H9 (cell line): ENCODE measurements at regions not wholly inside any gene's neighbourhood (a gene's known extent, or its start where the extent isn't known, plus 50 kb on each side); places are given as distances from the start of the nearest gene placed in this dataset.

Experiments used
- DNase-seq: peaks from one replicate; pipeline ENCODE4 v3.0.0-alpha.2; 2017
- H2AFZ ChIP-seq: one replicate; pipeline ENCODE4 v1.6.1; 2013; ENCODE audit warnings: mild to moderate bottlenecking, low read length, control low read depth, moderate library complexity
- H2AK5ac ChIP-seq: 2 replicates; pipeline ENCODE4 v1.6.1; 2013; ENCODE audit warnings: low read length, control low read depth, mixed read lengths; ENCODE audit not compliant: insufficient read length
- H2BK120ac ChIP-seq: one replicate; pipeline ENCODE4 v1.6.1; 2013; ENCODE audit warnings: low read depth, mild to moderate bottlenecking, low read length, control low read depth, inconsistent platforms; ENCODE audit not compliant: poor library complexity, severe bottlenecking
- H2BK12ac ChIP-seq: 2 replicates; pipeline ENCODE4 v1.6.1; 2013; ENCODE audit warnings: low read length, control low read depth, mixed read lengths, low read depth; ENCODE audit not compliant: insufficient read length
- H2BK15ac ChIP-seq: 2 replicates; pipeline ENCODE4 v1.6.1; 2013; ENCODE audit warnings: low read depth, low read length, control low read depth
- H2BK20ac ChIP-seq: one replicate; pipeline ENCODE4 v1.6.1; 2013; ENCODE audit warnings: low read depth, mild to moderate bottlenecking, low read length, control low read depth, inconsistent platforms; ENCODE audit not compliant: poor library complexity, severe bottlenecking
- H2BK5ac ChIP-seq: 2 replicates; pipeline ENCODE4 v1.6.1; 2013; ENCODE audit warnings: low read length, control low read depth, mixed read lengths; ENCODE audit not compliant: insufficient read length
- H3K14ac ChIP-seq: 2 replicates; pipeline ENCODE4 v1.6.1; 2013; ENCODE audit warnings: low read length, control low read depth; ENCODE audit not compliant: insufficient read depth
- H3K18ac ChIP-seq: 2 replicates; pipeline ENCODE4 v1.6.1; 2013; ENCODE audit warnings: low read depth, mild to moderate bottlenecking, mixed read lengths, low read length, control low read depth; ENCODE audit not compliant: insufficient read length
- H3K23ac ChIP-seq: 2 replicates; pipeline ENCODE4 v1.6.1; 2013; ENCODE audit warnings: low read length, control low read depth, mixed read lengths, low read depth; ENCODE audit not compliant: insufficient read length
- H3K23me2 ChIP-seq: 2 replicates; pipeline ENCODE4 v1.6.1; 2013; ENCODE audit warnings: low read depth, mild to moderate bottlenecking, mixed read lengths, low read length, control low read depth; ENCODE audit not compliant: insufficient read length, poor library complexity, severe bottlenecking
- H3K27ac ChIP-seq: 2 replicates; pipeline ENCODE4 v1.5.1; 2013; ENCODE audit warnings: low read length, control low read depth, mixed read lengths, low read depth; ENCODE audit not compliant: insufficient read length
- H3K27me3 ChIP-seq: 2 replicates; pipeline ENCODE4 v1.6.1; 2013; ENCODE audit warnings: low read length, control low read depth, inconsistent platforms; ENCODE audit not compliant: insufficient read depth
- H3K4ac ChIP-seq: 2 replicates; pipeline ENCODE4 v1.6.1; 2013; ENCODE audit warnings: low read depth, mild to moderate bottlenecking, control low read depth, inconsistent platforms, low read length, moderate library complexity
- H3K4me1 ChIP-seq: 2 replicates; pipeline ENCODE4 v1.6.1; 2013; ENCODE audit warnings: low read length, control low read depth, inconsistent platforms; ENCODE audit not compliant: insufficient read depth
- H3K4me2 ChIP-seq: 2 replicates; pipeline ENCODE4 v1.6.1; 2013; ENCODE audit warnings: low read length, control low read depth, mixed read lengths; ENCODE audit not compliant: insufficient read length, insufficient read depth
- H3K56ac ChIP-seq: 2 replicates; pipeline ENCODE4 v1.6.1; 2013; ENCODE audit warnings: low read depth, mild to moderate bottlenecking, mixed read lengths, low read length, control low read depth; ENCODE audit not compliant: insufficient read length
- H3K79me1 ChIP-seq: 2 replicates; pipeline ENCODE4 v1.6.1; 2013; ENCODE audit warnings: low read depth, mild to moderate bottlenecking, moderate library complexity, low read length, control low read depth, inconsistent platforms; ENCODE audit not compliant: insufficient read depth, poor library complexity, severe bottlenecking
- H3K79me2 ChIP-seq: 2 replicates; pipeline ENCODE4 v1.6.1; 2013; ENCODE audit warnings: low read length, control low read depth, inconsistent platforms; ENCODE audit not compliant: insufficient read depth
- H3K9ac ChIP-seq: 2 replicates; pipeline ENCODE4 v1.6.1; 2013; ENCODE audit warnings: low read length, control low read depth, mixed read lengths; ENCODE audit not compliant: insufficient read length; ENCODE audit errors: extremely low read depth
- H3K9me3 ChIP-seq: one replicate; pipeline ENCODE4 v1.6.1; 2013; ENCODE audit warnings: low read depth, low read length, inconsistent platforms; ENCODE audit not compliant: control insufficient read depth
- H3T11ph ChIP-seq: one replicate; pipeline ENCODE4 v1.6.1; 2013; ENCODE audit warnings: mild to moderate bottlenecking, low read length, control low read depth, inconsistent platforms
- H4K20me1 ChIP-seq: one replicate; pipeline ENCODE4 v1.6.1; 2013; ENCODE audit not compliant: control insufficient read depth, insufficient read length, insufficient read depth
- H4K5ac ChIP-seq: 2 replicates; pipeline ENCODE4 v1.6.1; 2013; ENCODE audit warnings: low read depth, mild to moderate bottlenecking, mixed read lengths, low read length, control low read depth; ENCODE audit not compliant: insufficient read length
- H4K8ac ChIP-seq: replicated peaks from 2 replicates; pipeline ENCODE4 v1.6.1; 2013; ENCODE audit warnings: low read length, control low read depth, mixed read lengths, low read depth; ENCODE audit not compliant: insufficient read length
- H4K91ac ChIP-seq: 2 replicates; pipeline ENCODE4 v1.6.1; 2013; ENCODE audit warnings: low read depth, mild to moderate bottlenecking, moderate library complexity, mixed read lengths, low read length, control low read depth; ENCODE audit not compliant: insufficient read length
- H3K27ac Mint-ChIP-seq, 3 experiments: 2 replicates in 2 of 3; 3 replicates in 1 of 3; pipeline ENCODE4 v1.8.0; 2020 to 2021; ENCODE audit warnings: mixed read lengths in 3 of 3, mild to moderate bottlenecking in 1 of 3, moderate library complexity in 1 of 3
- H3K27me3 Mint-ChIP-seq: 2 replicates; pipeline ENCODE4 v1.8.0; 2021; ENCODE audit warnings: low read depth, mild to moderate bottlenecking, moderate library complexity, mixed read lengths
- H3K36me3 Mint-ChIP-seq, 3 experiments: 2 replicates in 2 of 3; 3 replicates in 1 of 3; pipeline ENCODE4 v1.8.0; 2020 to 2021; ENCODE audit warnings: low read depth in 3 of 3, mixed read lengths in 3 of 3; ENCODE audit not compliant: insufficient read depth in 1 of 3
- H3K4me1 Mint-ChIP-seq, 2 experiments: 2 replicates each; pipeline ENCODE4 v1.8.0; 2020; ENCODE audit warnings: mixed read lengths in 2 of 2
- H3K4me3 Mint-ChIP-seq, 2 experiments: 2 replicates in 1 of 2; 3 replicates in 1 of 2; pipeline ENCODE4 v1.8.0; 2020 to 2021; ENCODE audit warnings: mild to moderate bottlenecking in 2 of 2, mixed read lengths in 2 of 2, moderate library complexity in 1 of 2
- H3K9me3 Mint-ChIP-seq, 2 experiments: 2 replicates in 1 of 2; 3 replicates in 1 of 2; pipeline ENCODE4 v1.8.0; 2020; ENCODE audit warnings: mild to moderate bottlenecking in 2 of 2, mixed read lengths in 2 of 2, moderate library complexity in 1 of 2
- WGBS: extraction: QIAGEN DNeasy Blood & Tissue Kit; methylation state at CpG from one replicate; pipeline ENCODE4 v1.1.7; 2013; ENCODE audit warnings: missing lambda C conversion rate, low lambda C conversion rate, mixed read lengths; ENCODE audit not compliant: insufficient read length; ENCODE audit errors: extremely low coverage; 5-methylcytosine and 5-hydroxymethylcytosine counted together
- TF ChIP-seq, protein P1 (sequence below): fragments of 200-600 bp; sonication (generic); conservative IDR thresholded peaks from 3 replicates; pipeline ENCODE4 v1.8.0; 2021; ENCODE audit warnings: antibody characterized with exemption, mild to moderate bottlenecking

DNA sequence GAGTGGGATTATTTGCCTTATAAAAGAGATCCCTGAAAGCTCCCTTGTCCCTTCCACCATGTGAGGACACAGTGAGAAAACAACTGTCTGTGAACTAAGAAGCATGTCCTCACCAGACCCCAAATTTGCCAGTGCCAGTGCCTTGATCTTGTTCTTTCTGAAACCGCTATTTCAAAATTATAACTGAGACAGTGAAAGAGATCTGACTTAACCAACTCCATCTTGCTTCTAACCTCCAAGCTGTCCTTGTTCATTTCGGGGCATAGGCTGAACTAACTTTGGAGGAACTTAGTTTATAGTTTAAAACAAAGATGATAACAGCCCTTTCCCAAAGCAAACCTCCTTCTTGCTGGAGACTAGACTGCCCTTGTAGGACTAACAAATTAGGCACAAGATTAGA lies 563.9 kb downstream of the ADCYAP1 start:
- H3K23me2 ChIP-seq = no peaks in the 10 kb centered on the region
- H3K56ac ChIP-seq = no peak overlapping the region
- no peaks in the 10 kb centered on the region for H3K36me3 Mint-ChIP-seq
- no peak overlapping the region for H4K91ac ChIP-seq
- H3K18ac ChIP-seq = no peak overlapping the region
- no peaks in the 10 kb centered on the region for H3K9me3 ChIP-seq
- H3K27me3 Mint-ChIP-seq = peaks cover 4% of the 10 kb centered on the region; the same call in 1 of the 2 replicates
- no peaks in the 10 kb centered on the region for H3K4me1 Mint-ChIP-seq
- no peak overlapping the region for H2BK5ac ChIP-seq
- no peak overlapping the region for H3K14ac ChIP-seq
- H3K9me3 Mint-ChIP-seq = no peaks in the 10 kb centered on the region; a peak in 2 of 5 replicates
- no peaks in the 10 kb centered on the region for H3K79me1 ChIP-seq
- WGBS = no CpG with 5 or more reads among the region's 2 CpGs
- no peak overlapping the region for H4K8ac ChIP-seq
- H2BK20ac ChIP-seq = no peak overlapping the region
- H4K20me1 ChIP-seq = no peaks in the 10 kb centered on the region
- H3K4me1 ChIP-seq = no peaks in the 10 kb centered on the region
- H2AFZ ChIP-seq = no peak overlapping the region
- no peak overlapping the region for H2BK15ac ChIP-seq
- no peak overlapping the region for H3T11ph ChIP-seq
- no peak overlapping the region for H2AK5ac ChIP-seq
- H2BK12ac ChIP-seq = no peak overlapping the region
- DNase-seq = no peak
- TF ChIP-seq, protein P1, sequence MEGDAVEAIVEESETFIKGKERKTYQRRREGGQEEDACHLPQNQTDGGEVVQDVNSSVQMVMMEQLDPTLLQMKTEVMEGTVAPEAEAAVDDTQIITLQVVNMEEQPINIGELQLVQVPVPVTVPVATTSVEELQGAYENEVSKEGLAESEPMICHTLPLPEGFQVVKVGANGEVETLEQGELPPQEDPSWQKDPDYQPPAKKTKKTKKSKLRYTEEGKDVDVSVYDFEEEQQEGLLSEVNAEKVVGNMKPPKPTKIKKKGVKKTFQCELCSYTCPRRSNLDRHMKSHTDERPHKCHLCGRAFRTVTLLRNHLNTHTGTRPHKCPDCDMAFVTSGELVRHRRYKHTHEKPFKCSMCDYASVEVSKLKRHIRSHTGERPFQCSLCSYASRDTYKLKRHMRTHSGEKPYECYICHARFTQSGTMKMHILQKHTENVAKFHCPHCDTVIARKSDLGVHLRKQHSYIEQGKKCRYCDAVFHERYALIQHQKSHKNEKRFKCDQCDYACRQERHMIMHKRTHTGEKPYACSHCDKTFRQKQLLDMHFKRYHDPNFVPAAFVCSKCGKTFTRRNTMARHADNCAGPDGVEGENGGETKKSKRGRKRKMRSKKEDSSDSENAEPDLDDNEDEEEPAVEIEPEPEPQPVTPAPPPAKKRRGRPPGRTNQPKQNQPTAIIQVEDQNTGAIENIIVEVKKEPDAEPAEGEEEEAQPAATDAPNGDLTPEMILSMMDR = no peak
- H3K9ac ChIP-seq = no peak overlapping the region
- no peak overlapping the region for H4K5ac ChIP-seq
- H3K4me2 ChIP-seq = no peak overlapping the region
- H3K27me3 ChIP-seq = no peaks in the 10 kb centered on the region
- no peak overlapping the region for H3K4me3 Mint-ChIP-seq
- H3K79me2 ChIP-seq = no peaks in the 10 kb centered on the region
- H3K27ac Mint-ChIP-seq = no peak overlapping the region; a peak in 1 of 7 replicates
- H3K4ac ChIP-seq = no peak overlapping the region
- H3K27ac ChIP-seq = no peak overlapping the region
- H3K23ac ChIP-seq = no peak overlapping the region
- H2BK120ac ChIP-seq = no peak overlapping the region
